Keratinocyte (primary cell): ENCODE measurements at regions not wholly inside any gene's neighbourhood (a gene's known extent, or its start where the extent isn't known, plus 50 kb on each side); places are given as distances from the start of the nearest gene placed in this dataset.

Experiments
- DNase-seq: peaks from one replicate; pipeline ENCODE4 v3.0.0-alpha.2; 2011; ENCODE audit warnings: low read depth, missing footprints, low spot score
- FAIRE-seq: peaks from 2 replicates; lab custom pipeline; 2011; peaks lifted over from hg19 to GRCh38; lab: Jason Lieb, UNC
- H2AFZ ChIP-seq: 2 replicates; pipeline ENCODE4 v1.6.0; 2012; ENCODE audit warnings: low read length, control low read depth, inconsistent platforms; ENCODE audit not compliant: control insufficient read depth
- H3K27ac ChIP-seq: 2 replicates; pipeline ENCODE4 v1.5.1; 2011; ENCODE audit warnings: low read length; ENCODE audit not compliant: control insufficient read depth, insufficient read depth
- H3K27me3 ChIP-seq: 3 replicates; pipeline ENCODE4 v1.6.0; 2011; ENCODE audit warnings: low read length; ENCODE audit not compliant: control insufficient read depth, insufficient read depth; ENCODE audit errors: extremely low read depth
- H3K36me3 ChIP-seq, 2 experiments: 2 replicates in 1 of 2; 3 replicates in 1 of 2; pipeline ENCODE4 v1.5.1; 2011; ENCODE audit warnings: low read length in 2 of 2, mild to moderate bottlenecking in 1 of 2; ENCODE audit not compliant: control insufficient read depth in 2 of 2, insufficient read depth in 2 of 2; ENCODE audit errors: extremely low read depth in 1 of 2
- H3K4me1 ChIP-seq: 3 replicates; pipeline ENCODE4 v1.5.1; 2011; ENCODE audit warnings: low read length; ENCODE audit not compliant: control insufficient read depth, insufficient read depth; ENCODE audit errors: extremely low read depth
- H3K4me2 ChIP-seq: 3 replicates; pipeline ENCODE4 v1.6.0; 2011; ENCODE audit warnings: low read depth, low read length; ENCODE audit not compliant: control insufficient read depth, insufficient read depth; ENCODE audit errors: extremely low read depth
- H3K4me3 ChIP-seq, 3 experiments: fragments of 200-600 bp in 1 of 3; sonication (generic) in 1 of 3; 2 replicates in 2 of 3; 3 replicates in 1 of 3; pipeline ENCODE4 v1.5.1; 2011 to 2016; ENCODE audit warnings: low read length in 3 of 3, mild to moderate bottlenecking in 3 of 3, control low read depth in 2 of 3, inconsistent platforms in 1 of 3, low read depth in 1 of 3, mixed read lengths in 1 of 3, mixed run types in 1 of 3, moderate library complexity in 1 of 3; ENCODE audit not compliant: control insufficient read depth in 2 of 3, insufficient read depth in 2 of 3; ENCODE audit errors: extremely low read depth in 1 of 3
- H3K79me2 ChIP-seq: 2 replicates; pipeline ENCODE4 v1.6.0; 2012; ENCODE audit warnings: low read length; ENCODE audit not compliant: control insufficient read depth, insufficient read depth
- H3K9ac ChIP-seq: 3 replicates; pipeline ENCODE4 v1.6.0; 2011; ENCODE audit warnings: low read length; ENCODE audit not compliant: control insufficient read depth, insufficient read depth; ENCODE audit errors: extremely low read depth
- H3K9me1 ChIP-seq: 3 replicates; pipeline ENCODE4 v1.6.0; 2011; ENCODE audit warnings: low read length; ENCODE audit not compliant: control insufficient read depth, insufficient read depth; ENCODE audit errors: extremely low read depth
- H3K9me3 ChIP-seq: 2 replicates; pipeline ENCODE4 v1.5.1; 2012; ENCODE audit warnings: low read depth, low read length; ENCODE audit not compliant: control insufficient read depth
- H4K20me1 ChIP-seq: 3 replicates; pipeline ENCODE4 v1.6.0; 2011; ENCODE audit warnings: low read length; ENCODE audit not compliant: control insufficient read depth, insufficient read depth; ENCODE audit errors: extremely low read depth
- EZH2 ChIP-seq: IDR thresholded peaks from one replicate; pipeline ENCODE4 v1.6.1; 2012; ENCODE audit warnings: inconsistent platforms, mild to moderate bottlenecking, low read length, moderate library complexity
- dilution Hi-C: fragments of 300-500 bp; cut with MboI; formaldehyde crosslinking; loops from one replicate; pipeline ENCODE4 v1.7.0; 2020; ENCODE audit warnings: low sequenced_read_pairs; ENCODE audit not compliant: extremely low pct_ligation_motif_present
- TF ChIP-seq, protein P1 (sequence below), 3 experiments: IDR thresholded peaks in 1 of 3; conservative IDR thresholded peaks in 1 of 3; optimal IDR thresholded peaks in 1 of 3; 2 replicates in 2 of 3; 3 replicates in 1 of 3; pipeline versions ENCODE3 to v1.5.1; 2011; ENCODE audit warnings: low read length in 3 of 3, mild to moderate bottlenecking in 3 of 3, moderate library complexity in 2 of 3, control low read depth in 1 of 3, inconsistent platforms in 1 of 3; ENCODE audit not compliant: insufficient read depth in 2 of 3; ENCODE audit errors: extremely low read depth in 1 of 3

DNA sequence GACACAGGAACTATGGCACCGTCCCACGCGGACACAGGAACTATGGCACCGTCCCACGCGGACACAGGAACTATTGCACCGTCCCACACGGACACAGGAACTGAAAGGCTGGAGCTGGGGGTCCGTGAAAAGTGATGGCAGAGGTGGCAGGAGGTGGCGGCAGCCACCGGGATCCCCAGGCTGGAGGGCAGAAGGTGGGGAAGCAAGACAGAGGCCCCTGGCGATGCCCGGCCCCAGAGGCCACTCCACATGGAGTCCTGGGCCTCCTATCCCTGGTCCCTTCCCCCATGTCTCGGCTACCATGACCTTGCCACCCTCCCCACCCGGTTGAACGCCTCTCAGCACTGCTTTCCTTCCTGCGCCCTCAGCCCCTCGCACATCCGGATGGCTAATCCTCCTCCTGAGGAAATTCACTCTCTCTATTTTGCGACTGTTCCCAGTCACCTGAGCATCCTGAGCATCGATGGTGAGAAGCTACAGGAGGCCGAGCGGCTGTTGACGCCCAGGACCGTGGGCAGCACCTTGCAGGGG is 181.4 kb downstream of the TMEM18 start:
- dilution Hi-C loops = no loop called here
- DNase-seq (no peak), FAIRE-seq (no peak)
- no peaks in the 10 kb centered on the region for H3K27me3 ChIP-seq
- H3K79me2 ChIP-seq = no peaks in the 10 kb centered on the region
- H3K4me3 ChIP-seq = no peak overlapping the region
- peaks cover 5% of the 10 kb centered on the region for H3K9me3 ChIP-seq
- no peak overlapping the region for H2AFZ ChIP-seq
- no peaks in the 10 kb centered on the region for H3K36me3 ChIP-seq
- TF ChIP-seq, protein P1, sequence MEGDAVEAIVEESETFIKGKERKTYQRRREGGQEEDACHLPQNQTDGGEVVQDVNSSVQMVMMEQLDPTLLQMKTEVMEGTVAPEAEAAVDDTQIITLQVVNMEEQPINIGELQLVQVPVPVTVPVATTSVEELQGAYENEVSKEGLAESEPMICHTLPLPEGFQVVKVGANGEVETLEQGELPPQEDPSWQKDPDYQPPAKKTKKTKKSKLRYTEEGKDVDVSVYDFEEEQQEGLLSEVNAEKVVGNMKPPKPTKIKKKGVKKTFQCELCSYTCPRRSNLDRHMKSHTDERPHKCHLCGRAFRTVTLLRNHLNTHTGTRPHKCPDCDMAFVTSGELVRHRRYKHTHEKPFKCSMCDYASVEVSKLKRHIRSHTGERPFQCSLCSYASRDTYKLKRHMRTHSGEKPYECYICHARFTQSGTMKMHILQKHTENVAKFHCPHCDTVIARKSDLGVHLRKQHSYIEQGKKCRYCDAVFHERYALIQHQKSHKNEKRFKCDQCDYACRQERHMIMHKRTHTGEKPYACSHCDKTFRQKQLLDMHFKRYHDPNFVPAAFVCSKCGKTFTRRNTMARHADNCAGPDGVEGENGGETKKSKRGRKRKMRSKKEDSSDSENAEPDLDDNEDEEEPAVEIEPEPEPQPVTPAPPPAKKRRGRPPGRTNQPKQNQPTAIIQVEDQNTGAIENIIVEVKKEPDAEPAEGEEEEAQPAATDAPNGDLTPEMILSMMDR (optimal IDR thresholded peaks at IDR 0.05 in 1 of 3, IDR thresholded peaks at IDR 0.05 in 1 of 3, conservative IDR thresholded peaks at IDR 0.05 in 1 of 3; ENCODE audit: extremely low read depth in 1 of 3, insufficient read depth in 2 of 3, low read length in 3 of 3) = no peak
- no peak for TF ChIP-seq EZH2
- H3K27ac ChIP-seq = no peak overlapping the region
- H3K4me1 ChIP-seq = no peaks in the 10 kb centered on the region
- H3K9me1 ChIP-seq = no peaks in the 10 kb centered on the region
- no peak overlapping the region for H3K4me2 ChIP-seq
- H4K20me1 ChIP-seq = no peaks in the 10 kb centered on the region
- no peak overlapping the region for H3K9ac ChIP-seq

DNA sequence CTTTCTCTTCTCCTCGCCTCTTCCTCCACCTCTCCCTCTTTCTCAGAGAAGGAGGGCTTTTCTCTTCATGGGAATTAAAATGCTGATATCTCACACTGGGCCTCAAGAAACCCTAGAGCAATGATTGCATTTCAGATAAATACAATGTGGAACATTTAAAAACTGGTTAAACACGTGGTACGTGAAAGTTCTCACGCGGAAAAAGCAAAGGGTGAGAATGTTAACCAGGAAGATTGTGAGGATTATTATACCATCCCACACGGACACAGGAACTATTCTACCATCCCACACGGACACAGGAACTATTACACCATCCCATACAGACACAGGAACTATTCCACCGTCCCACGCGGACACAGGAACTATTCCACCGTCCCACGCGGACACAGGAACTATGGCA is 182.4 kb downstream of the TMEM18 start:
- H3K4me2 ChIP-seq = no peak overlapping the region
- no peak for DNase-seq
- no peaks in the 10 kb centered on the region for H3K36me3 ChIP-seq
- dilution Hi-C loops = no loop called here
- peaks cover 5% of the 10 kb centered on the region for H3K9me3 ChIP-seq
- H3K4me1 ChIP-seq = no peaks in the 10 kb centered on the region
- H3K27me3 ChIP-seq = no peaks in the 10 kb centered on the region
- H2AFZ ChIP-seq = no peak overlapping the region
- TF ChIP-seq, protein P1 (optimal IDR thresholded peaks at IDR 0.05 in 1 of 3, IDR thresholded peaks at IDR 0.05 in 1 of 3, conservative IDR thresholded peaks at IDR 0.05 in 1 of 3; ENCODE audit: extremely low read depth in 1 of 3, insufficient read depth in 2 of 3, low read length in 3 of 3) = no peak
- TF ChIP-seq EZH2 = no peak
- H3K9me1 ChIP-seq = no peaks in the 10 kb centered on the region
- no peak overlapping the region for H3K9ac ChIP-seq
- no peaks in the 10 kb centered on the region for H4K20me1 ChIP-seq
- no peak overlapping the region for H3K27ac ChIP-seq
- no peak for FAIRE-seq
- no peaks in the 10 kb centered on the region for H3K79me2 ChIP-seq
- H3K4me3 ChIP-seq = no peak overlapping the region
